ENCODE measurements at regions not wholly inside any gene's neighbourhood (a gene's known extent, or its start where the extent isn't known, plus 50 kb on each side); places are given as distances from the start of the nearest gene placed in this dataset.

DNA sequence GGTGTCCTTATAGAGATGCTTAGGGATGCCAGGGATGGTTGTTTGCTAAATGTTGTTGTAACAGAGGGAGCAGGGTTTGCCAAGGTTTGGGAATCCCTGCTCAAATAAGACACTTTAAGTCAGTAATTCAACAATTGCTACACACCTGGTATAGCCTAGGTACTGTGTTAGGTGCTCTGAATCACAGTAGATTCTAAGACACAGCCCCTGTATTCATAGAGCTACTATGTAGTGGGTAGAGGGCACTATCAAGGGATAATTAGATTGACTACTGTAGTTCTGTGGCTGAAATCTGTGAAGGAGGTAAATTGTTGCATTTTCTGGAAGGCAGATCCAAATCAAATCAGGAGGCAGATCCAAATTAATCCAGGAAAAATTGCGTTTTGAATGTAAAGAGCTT, 149.2 kb downstream of the C12orf75 start:
- POLR2A ChIA-PET: no interaction called here

GRCh38 chr12:105480162-105480561, 149.7 kb downstream of the C12orf75 start:
- CTCF ChIA-PET: no interaction called here
- POLR2A ChIA-PET: no interaction called here
- DNase-seq: no peak
- H3K27me3 ChIP-seq (replicated peaks in 2 of 5; ENCODE audit: control insufficient read depth in 4 of 5, insufficient read depth in 5 of 5, low read length in 4 of 5): peaks cover 0 to 7% (median 0%) of the 10 kb centered on the region in 5 experiments
- 86% methylated on average over 2 of the region's 2 CpGs for WGBS (ENCODE audit: insufficient coverage)
- peaks cover 0 to 8% (median 0%) of the 10 kb centered on the region in 5 experiments for H3K9me3 ChIP-seq (ENCODE audit: control extremely low read depth in 1 of 5, control insufficient read depth in 4 of 5, insufficient read depth in 2 of 5, low read depth in 1 of 5, low read length in 4 of 5)
- no peaks in the 10 kb centered on the region for H3K4me1 ChIP-seq (ENCODE audit: control extremely low read depth in 1 of 4, control insufficient read depth in 4 of 4, insufficient read depth in 4 of 4, low read length in 3 of 4)
- no peak overlapping the region for H3K4me3 ChIP-seq (ENCODE audit: control insufficient read depth in 1 of 7, extremely low read depth in 1 of 7, insufficient read depth in 4 of 7, low read depth in 2 of 7, low read length in 6 of 7)
- no peak overlapping the region for H3K27ac ChIP-seq (ENCODE audit: insufficient read depth in 1 of 2, low read depth in 1 of 2, low read length in 2 of 2, poor library complexity in 1 of 2, severe bottlenecking in 2 of 2)
- H3K36me3 ChIP-seq (ENCODE audit: control insufficient read depth in 4 of 4, insufficient read depth in 4 of 4, low read length in 3 of 4): no peaks in the 10 kb centered on the region

More for the DNA sequence above, 149.2 kb downstream of the C12orf75 start:
- Histone ChIP-seq H3K4me3 (ENCODE audit: control insufficient read depth in 1 of 7, extremely low read depth in 1 of 7, insufficient read depth in 4 of 7, low read depth in 2 of 7, low read length in 6 of 7) (no peak overlapping the region), H3K27me3 (replicated peaks in 2 of 5; ENCODE audit: control insufficient read depth in 4 of 5, insufficient read depth in 5 of 5, low read length in 4 of 5) (peaks cover 0 to 7% (median 0%) of the 10 kb centered on the region in 5 experiments), H3K9me3 (ENCODE audit: control extremely low read depth in 1 of 5, control insufficient read depth in 4 of 5, insufficient read depth in 2 of 5, low read depth in 1 of 5, low read length in 4 of 5) (peaks cover 0 to 8% (median 0%) of the 10 kb centered on the region in 5 experiments), H3K27ac (ENCODE audit: insufficient read depth in 1 of 2, low read depth in 1 of 2, low read length in 2 of 2, poor library complexity in 1 of 2, severe bottlenecking in 2 of 2) (no peak overlapping the region), H3K4me1 (ENCODE audit: control extremely low read depth in 1 of 4, control insufficient read depth in 4 of 4, insufficient read depth in 4 of 4, low read length in 3 of 4) (no peaks in the 10 kb centered on the region), H3K36me3 (ENCODE audit: control insufficient read depth in 4 of 4, insufficient read depth in 4 of 4, low read length in 3 of 4) (no peaks in the 10 kb centered on the region)
- 100% methylated on average over 1 of the region's 1 CpG for WGBS (ENCODE audit: insufficient coverage)
- no peak for DNase-seq
- CTCF ChIA-PET: no interaction called here

DNA sequence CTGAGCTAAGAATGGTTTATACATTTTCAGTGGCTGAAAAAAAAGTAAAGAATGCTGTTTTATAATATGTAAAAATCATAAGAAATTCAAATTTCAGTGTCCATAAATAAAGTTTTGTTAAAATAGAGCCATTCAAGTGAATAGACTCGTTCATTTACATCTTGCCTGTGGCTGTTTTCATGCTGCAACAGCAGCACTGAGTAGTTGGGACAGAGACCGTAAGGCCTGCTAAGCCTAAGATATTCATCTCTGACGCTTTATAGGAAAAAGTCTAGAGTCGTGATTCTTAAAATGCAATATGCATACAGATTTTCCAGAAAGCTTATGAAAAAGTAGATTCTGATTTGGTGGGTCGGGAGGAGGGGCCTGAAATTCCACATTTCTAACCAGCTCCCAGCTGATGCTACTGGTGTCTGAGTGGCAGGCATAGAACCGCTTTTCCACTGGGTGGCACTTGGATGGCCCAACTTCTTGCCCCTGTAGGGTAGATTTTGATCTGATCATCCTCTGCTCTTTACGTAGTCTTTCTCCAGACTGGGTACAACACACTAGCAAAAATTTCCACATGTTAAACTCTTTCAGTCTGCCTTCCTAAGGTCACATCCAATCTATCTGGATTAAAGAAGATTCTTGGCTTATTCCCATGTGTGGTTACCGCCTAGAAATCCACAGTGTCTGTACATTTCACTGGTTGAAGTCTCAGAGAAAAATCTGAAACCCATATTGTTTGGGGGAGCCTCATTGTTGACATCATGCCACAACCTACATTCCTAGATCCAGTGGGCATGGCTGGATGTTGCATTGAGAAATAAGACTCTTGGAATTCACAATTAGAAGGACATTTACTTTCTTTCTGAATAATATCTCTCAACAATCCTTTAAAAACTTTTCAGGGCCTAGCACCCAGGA, 151.2 kb downstream of the C12orf75 start:
- Histone ChIP-seq H3K4me3 (ENCODE audit: control insufficient read depth in 1 of 7, extremely low read depth in 1 of 7, insufficient read depth in 4 of 7, low read depth in 2 of 7, low read length in 6 of 7) (no peak overlapping the region), H3K36me3 (ENCODE audit: control insufficient read depth in 4 of 4, insufficient read depth in 4 of 4, low read length in 3 of 4) (no peaks in the 10 kb centered on the region), H3K9me3 (ENCODE audit: control extremely low read depth in 1 of 5, control insufficient read depth in 4 of 5, insufficient read depth in 2 of 5, low read depth in 1 of 5, low read length in 4 of 5) (peaks cover 0 to 6% (median 0%) of the 10 kb centered on the region in 5 experiments), H3K4me1 (ENCODE audit: control extremely low read depth in 1 of 4, control insufficient read depth in 4 of 4, insufficient read depth in 4 of 4, low read length in 3 of 4) (no peaks in the 10 kb centered on the region), H3K27me3 (replicated peaks in 2 of 5; ENCODE audit: control insufficient read depth in 4 of 5, insufficient read depth in 5 of 5, low read length in 4 of 5) (peaks cover 0 to 7% (median 0%) of the 10 kb centered on the region in 5 experiments), H3K27ac (ENCODE audit: insufficient read depth in 1 of 2, low read depth in 1 of 2, low read length in 2 of 2, poor library complexity in 1 of 2, severe bottlenecking in 2 of 2) (no peak overlapping the region)
- CTCF ChIA-PET: no interaction called here
- POLR2A ChIA-PET: no interaction called here
- no peak for DNase-seq
- WGBS (ENCODE audit: insufficient coverage): 96% methylated on average over 7 of the region's 8 CpGs

GRCh38 chr12:105482951-105483350, 152.5 kb downstream of the C12orf75 start:
- WGBS (ENCODE audit: insufficient coverage): no CpG with 5 or more reads among the region's 1 CpG
- Histone ChIP-seq H3K36me3 (ENCODE audit: control insufficient read depth in 4 of 4, insufficient read depth in 4 of 4, low read length in 3 of 4) (no peaks in the 10 kb centered on the region), H3K4me3 (ENCODE audit: control insufficient read depth in 1 of 7, extremely low read depth in 1 of 7, insufficient read depth in 4 of 7, low read depth in 2 of 7, low read length in 6 of 7) (no peak overlapping the region), H3K4me1 (ENCODE audit: control extremely low read depth in 1 of 4, control insufficient read depth in 4 of 4, insufficient read depth in 4 of 4, low read length in 3 of 4) (no peaks in the 10 kb centered on the region), H3K27ac (ENCODE audit: insufficient read depth in 1 of 2, low read depth in 1 of 2, low read length in 2 of 2, poor library complexity in 1 of 2, severe bottlenecking in 2 of 2) (no peak overlapping the region), H3K9me3 (ENCODE audit: control extremely low read depth in 1 of 5, control insufficient read depth in 4 of 5, insufficient read depth in 2 of 5, low read depth in 1 of 5, low read length in 4 of 5) (peaks cover 0 to 6% (median 0%) of the 10 kb centered on the region in 5 experiments), H3K27me3 (replicated peaks in 2 of 5; ENCODE audit: control insufficient read depth in 4 of 5, insufficient read depth in 5 of 5, low read length in 4 of 5) (peaks cover 0 to 7% (median 0%) of the 10 kb centered on the region in 5 experiments)
- ChIA-PET CTCF (no interaction called here), POLR2A (no interaction called here)
- no peak for DNase-seq

DNA sequence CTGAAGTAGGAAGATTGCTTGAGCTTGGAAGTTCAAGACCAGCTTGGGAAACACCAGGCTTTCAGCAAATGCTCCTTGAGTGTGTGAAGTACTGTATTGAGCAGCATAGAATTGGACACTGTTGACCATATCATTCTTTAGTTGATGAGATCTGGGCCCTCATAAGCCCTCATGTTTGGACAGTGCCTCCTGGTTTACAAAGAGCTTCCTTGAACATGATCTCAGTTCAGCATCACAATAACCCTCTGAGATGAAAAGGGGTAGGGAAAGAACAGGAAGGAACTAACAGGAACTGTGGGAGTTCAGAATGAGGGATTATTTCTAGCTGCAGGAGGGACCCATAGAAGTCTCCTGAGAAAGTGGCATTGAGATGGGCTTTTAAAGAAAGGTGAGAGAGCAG, 153.2 kb downstream of the C12orf75 start:
- Histone ChIP-seq H3K4me3 (ENCODE audit: control insufficient read depth in 1 of 7, extremely low read depth in 1 of 7, insufficient read depth in 4 of 7, low read depth in 2 of 7, low read length in 6 of 7) (no peak overlapping the region), H3K27ac (ENCODE audit: insufficient read depth in 1 of 2, low read depth in 1 of 2, low read length in 2 of 2, poor library complexity in 1 of 2, severe bottlenecking in 2 of 2) (no peak overlapping the region), H3K27me3 (replicated peaks in 2 of 5; ENCODE audit: control insufficient read depth in 4 of 5, insufficient read depth in 5 of 5, low read length in 4 of 5) (peaks cover 0 to 7% (median 0%) of the 10 kb centered on the region in 5 experiments), H3K4me1 (ENCODE audit: control extremely low read depth in 1 of 4, control insufficient read depth in 4 of 4, insufficient read depth in 4 of 4, low read length in 3 of 4) (no peaks in the 10 kb centered on the region), H3K9me3 (ENCODE audit: control extremely low read depth in 1 of 5, control insufficient read depth in 4 of 5, insufficient read depth in 2 of 5, low read depth in 1 of 5, low read length in 4 of 5) (peaks cover 0 to 6% (median 0%) of the 10 kb centered on the region in 5 experiments), H3K36me3 (ENCODE audit: control insufficient read depth in 4 of 4, insufficient read depth in 4 of 4, low read length in 3 of 4) (no peaks in the 10 kb centered on the region)
- CTCF ChIA-PET: no interaction called here
- POLR2A ChIA-PET: no interaction called here
- no peak for DNase-seq

DNA sequence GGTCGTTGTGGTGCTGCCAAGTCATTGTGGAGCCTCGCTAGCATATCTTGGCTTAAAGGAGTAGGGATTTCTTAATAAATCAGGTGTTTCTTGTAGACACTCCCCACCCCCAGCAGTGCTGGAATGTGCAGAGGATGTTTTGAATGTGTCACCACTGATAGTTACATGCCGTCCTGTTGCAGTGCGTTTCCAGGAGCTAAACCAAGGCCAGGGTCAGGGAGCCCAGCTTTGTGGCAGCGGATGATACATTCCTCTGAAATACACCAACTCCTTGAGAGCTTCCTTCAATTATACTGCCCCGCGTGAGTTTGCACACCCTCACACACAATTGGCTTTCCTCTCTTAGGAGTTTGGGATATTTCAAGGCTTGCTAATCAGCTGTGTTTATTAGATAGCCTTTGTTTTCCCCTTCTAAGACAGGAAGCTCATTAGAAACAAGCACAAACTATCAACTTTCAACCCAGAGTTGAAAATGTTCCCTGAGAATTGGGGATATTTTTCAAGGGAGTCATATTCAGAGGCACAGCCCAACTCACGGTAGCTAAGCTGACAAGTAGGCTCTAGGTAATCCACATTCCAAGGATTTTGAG, 154.9 kb downstream of the C12orf75 start:
- WGBS (ENCODE audit: insufficient coverage): 94% methylated on average over 6 of the region's 8 CpGs
- Histone ChIP-seq H3K27me3 (replicated peaks in 2 of 5; ENCODE audit: control insufficient read depth in 4 of 5, insufficient read depth in 5 of 5, low read length in 4 of 5) (peaks cover 0 to 4% (median 0%) of the 10 kb centered on the region in 5 experiments), H3K9me3 (ENCODE audit: control extremely low read depth in 1 of 5, control insufficient read depth in 4 of 5, insufficient read depth in 2 of 5, low read depth in 1 of 5, low read length in 4 of 5) (peaks cover 0 to 4% (median 0%) of the 10 kb centered on the region in 5 experiments), H3K27ac (ENCODE audit: insufficient read depth in 1 of 2, low read depth in 1 of 2, low read length in 2 of 2, poor library complexity in 1 of 2, severe bottlenecking in 2 of 2) (no peak overlapping the region), H3K36me3 (ENCODE audit: control insufficient read depth in 4 of 4, insufficient read depth in 4 of 4, low read length in 3 of 4) (no peaks in the 10 kb centered on the region), H3K4me1 (ENCODE audit: control extremely low read depth in 1 of 4, control insufficient read depth in 4 of 4, insufficient read depth in 4 of 4, low read length in 3 of 4) (no peaks in the 10 kb centered on the region), H3K4me3 (ENCODE audit: control insufficient read depth in 1 of 7, extremely low read depth in 1 of 7, insufficient read depth in 4 of 7, low read depth in 2 of 7, low read length in 6 of 7) (no peak overlapping the region)
- CTCF ChIA-PET: no interaction called here
- POLR2A ChIA-PET: no interaction called here
- DNase-seq: no peak

- no peak overlapping the region for H3K27ac ChIP-seq (ENCODE audit: insufficient read depth in 1 of 2, low read depth in 1 of 2, low read length in 2 of 2, poor library complexity in 1 of 2, severe bottlenecking in 2 of 2)
- no peak overlapping the region for H3K4me3 ChIP-seq (ENCODE audit: control insufficient read depth in 1 of 7, extremely low read depth in 1 of 7, insufficient read depth in 4 of 7, low read depth in 2 of 7, low read length in 6 of 7)
- H3K9me3 ChIP-seq (ENCODE audit: control extremely low read depth in 1 of 5, control insufficient read depth in 4 of 5, insufficient read depth in 2 of 5, low read depth in 1 of 5, low read length in 4 of 5): peaks cover 0 to 4% (median 0%) of the 10 kb centered on the region in 5 experiments
- no peaks in the 10 kb centered on the region for H3K4me1 ChIP-seq (ENCODE audit: control extremely low read depth in 1 of 4, control insufficient read depth in 4 of 4, insufficient read depth in 4 of 4, low read length in 3 of 4)
- ChIA-PET CTCF (no interaction called here), POLR2A (no interaction called here)
- H3K27me3 ChIP-seq (replicated peaks in 2 of 5; ENCODE audit: control insufficient read depth in 4 of 5, insufficient read depth in 5 of 5, low read length in 4 of 5): peaks cover 0 to 3% (median 0%) of the 10 kb centered on the region in 5 experiments
- H3K36me3 ChIP-seq (ENCODE audit: control insufficient read depth in 4 of 4, insufficient read depth in 4 of 4, low read length in 3 of 4): no peaks in the 10 kb centered on the region
- 95% methylated on average over 2 of the region's 3 CpGs for WGBS (ENCODE audit: insufficient coverage)
- DNase-seq: no peak
Observed at GRCh38 chr12:105485921-105486320, 155.4 kb downstream of the C12orf75 start.
